HG02884 (cell line): ENCODE measurements at regions not wholly inside any gene's neighbourhood (a gene's known extent, or its start where the extent isn't known, plus 50 kb on each side); places are given as distances from the start of the nearest gene placed in this dataset.

Experiments used
- ATAC-seq: cut with Tn5 transposase; IDR thresholded peaks from one replicate; pipeline ENCODE4 v1.9.1; 2021; ENCODE audit warnings: mild to moderate bottlenecking, moderate library complexity; ENCODE audit not compliant: unreplicated experiment

DNA sequence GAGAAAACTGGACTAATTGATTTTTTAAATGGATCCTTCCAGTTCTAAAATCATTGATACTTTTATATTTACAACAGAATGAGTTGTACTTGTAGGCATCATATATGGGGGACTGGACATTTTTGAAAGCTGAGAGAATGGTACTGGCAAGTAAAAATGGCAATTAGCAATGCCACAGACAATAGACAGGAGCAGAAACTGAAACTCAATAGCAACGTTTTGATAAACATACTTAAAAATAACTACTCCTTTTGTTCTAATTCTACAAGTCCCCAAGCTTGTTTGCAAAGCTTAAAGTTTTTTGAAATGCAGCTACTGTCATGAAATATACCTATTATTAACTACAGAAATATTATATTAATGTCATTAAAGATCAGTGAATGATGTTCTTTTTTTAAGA is 52.8 kb upstream of the FBXL7 start:
- ATAC-seq, result no peak

DNA sequence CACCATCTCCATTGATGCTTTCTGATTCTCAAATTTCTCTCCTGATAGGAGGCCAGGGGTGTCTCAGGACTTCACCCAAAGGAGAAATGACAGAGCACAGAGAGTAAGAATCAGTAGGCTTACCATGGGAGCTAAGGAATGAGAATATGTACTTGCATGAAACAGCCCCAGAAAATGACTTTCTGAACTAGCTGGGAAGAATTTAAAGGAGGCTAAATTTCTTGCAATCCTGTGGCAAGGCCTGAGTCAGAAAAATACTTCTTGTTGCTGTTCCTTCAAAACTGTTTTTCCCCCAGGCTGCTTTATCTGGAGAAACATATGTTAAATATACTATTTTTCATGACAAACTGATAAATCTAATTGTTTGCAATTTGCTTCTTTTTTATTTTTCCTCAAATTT is 53.4 kb upstream of the FBXL7 start:
- no peak for ATAC-seq

DNA sequence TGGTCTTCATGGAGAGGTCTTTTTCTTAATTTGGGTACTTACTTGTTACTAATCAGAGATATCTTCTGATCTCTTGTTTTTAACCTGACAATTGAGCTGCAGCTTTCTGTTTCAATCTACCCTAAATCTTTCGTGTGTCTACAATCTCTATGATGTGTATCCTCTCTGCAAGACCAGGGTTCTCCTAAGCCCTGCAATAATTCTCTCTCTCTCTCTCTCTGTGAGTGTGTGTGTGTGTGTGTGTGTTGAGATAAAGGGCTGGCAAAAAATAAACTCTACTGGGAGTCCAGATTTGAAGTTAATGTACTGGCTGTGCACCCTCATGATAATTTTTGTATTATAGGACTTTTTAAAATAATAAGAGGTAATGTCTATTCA is 57.8 kb upstream of the FBXL7 start:
- no peak for ATAC-seq

DNA sequence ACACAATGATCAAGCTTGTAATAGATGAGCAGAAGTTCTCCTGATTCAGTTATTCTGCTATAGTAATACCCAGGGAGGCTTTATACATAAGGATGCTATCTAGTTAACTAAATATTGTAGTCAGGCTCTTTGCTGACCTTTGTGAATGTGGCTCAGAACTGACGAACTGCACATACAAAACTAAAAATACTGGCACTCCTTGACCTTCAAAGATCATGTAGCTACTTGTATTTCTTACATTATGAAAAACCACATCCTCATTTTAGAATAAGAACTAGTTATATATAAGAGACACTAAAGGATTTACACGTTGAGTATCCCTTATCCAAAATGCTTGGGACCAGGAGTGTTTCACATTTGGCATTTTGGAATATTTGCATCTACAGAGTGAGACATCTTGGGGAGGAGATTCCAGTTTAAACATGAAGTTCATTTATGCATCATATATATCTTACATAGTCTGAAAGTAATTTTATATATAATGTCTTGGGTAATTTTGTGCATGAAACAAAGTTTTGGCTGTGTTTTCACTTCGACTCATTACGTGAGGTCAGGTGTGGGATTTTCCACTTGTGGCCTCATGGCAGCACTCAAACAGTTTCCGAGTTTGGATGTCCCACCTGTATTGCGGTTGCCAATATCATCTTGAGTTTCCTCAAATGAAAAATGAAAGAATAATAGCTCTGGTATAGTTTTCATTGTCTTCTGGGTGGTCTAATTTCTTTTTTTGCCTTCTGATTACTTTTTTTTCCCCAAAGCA is 58.4 kb upstream of the FBXL7 start:
- no peak for ATAC-seq

- no peak for ATAC-seq
Measured at GRCh38 chr5:15440434-15440833, 59.5 kb upstream of the FBXL7 start.

DNA sequence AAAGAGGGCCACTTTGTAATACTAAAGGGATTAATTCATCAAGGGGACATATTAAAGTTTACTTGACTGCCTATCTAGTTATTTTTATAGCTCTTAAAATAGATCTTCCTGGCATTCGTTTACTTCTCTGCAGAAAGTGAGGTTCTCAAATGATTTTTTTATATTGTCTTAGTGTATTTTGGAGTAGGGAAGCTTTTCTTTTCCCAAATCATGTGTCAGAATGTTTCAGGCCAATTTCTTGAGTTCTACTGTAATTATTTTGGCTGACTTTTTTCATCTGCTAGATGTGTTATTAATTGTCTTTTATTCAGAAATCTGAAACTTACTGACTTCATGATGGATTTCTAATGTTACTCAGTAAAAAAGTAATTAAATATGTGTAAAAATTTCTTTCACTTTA is 60.2 kb upstream of the FBXL7 start:
- no peak for ATAC-seq

- ATAC-seq, result no peak
Measured at GRCh38 chr5:15433709-15434108, 66.3 kb upstream of the FBXL7 start.

- no peak for ATAC-seq
Measured at GRCh38 chr5:15431923-15432322, 68.1 kb upstream of the FBXL7 start.

GRCh38 chr5:15425766-15426165 is 74.2 kb upstream of the FBXL7 start:
- no peak for ATAC-seq

DNA sequence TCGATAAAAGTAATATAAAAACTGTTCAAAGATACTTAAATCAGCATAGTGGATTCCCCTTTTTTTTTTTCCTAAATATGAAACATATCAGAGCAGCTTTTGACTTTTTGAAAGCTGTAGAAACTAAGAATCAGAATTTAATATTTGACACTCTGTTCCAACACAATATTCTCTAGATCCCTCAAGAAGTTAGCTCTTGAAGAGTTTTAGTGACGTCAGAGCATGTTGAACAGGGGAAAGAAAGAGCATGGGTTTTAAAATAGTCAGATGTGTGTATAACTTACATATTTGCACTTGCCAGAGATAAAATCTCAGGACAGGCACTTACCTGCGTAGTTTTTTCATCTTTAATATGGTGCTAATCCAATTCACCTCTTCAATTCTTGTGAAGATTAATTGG is 75.2 kb upstream of the FBXL7 start:
- no peak for ATAC-seq

DNA sequence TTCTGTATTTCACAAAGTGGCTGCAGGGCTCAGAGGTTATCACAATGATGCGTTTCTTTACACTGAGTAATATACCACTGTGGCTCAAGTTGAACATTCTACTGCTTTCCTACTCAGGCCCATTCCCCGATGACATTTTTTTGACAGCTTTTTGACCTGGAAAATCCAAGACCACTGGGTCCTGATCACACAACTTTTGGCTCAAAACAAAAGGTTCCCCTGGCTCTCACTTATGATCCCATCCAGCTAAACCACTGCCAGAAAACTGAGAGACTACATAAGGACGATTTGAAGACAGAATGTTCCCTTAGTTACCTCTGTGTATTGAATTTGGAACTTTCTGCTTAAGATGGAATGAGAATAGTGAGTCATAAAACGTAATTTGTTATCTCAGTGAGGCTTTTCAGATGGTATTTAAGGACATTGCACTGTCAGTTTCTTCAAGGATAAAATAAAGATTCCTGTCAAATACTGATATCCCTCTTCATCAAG is 78.0 kb upstream of the FBXL7 start:
- no peak for ATAC-seq

DNA sequence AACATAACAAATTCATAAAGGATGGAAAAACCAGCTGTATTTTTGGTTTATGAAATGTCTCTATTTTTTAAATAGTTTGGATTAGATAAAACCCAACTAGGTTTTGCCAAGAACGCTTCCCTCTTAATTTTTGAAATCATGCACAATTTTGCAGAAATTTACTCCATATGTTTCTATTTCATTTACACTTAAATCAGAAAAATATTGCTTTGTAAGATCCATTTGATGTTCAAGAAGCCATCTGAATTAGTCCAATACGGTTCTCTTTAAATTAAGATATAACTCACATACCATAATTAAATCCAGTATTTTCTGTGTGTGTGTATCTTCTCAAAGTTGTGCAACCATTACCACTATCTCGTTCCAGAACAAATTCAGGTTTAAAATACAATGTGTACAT is 78.6 kb upstream of the FBXL7 start:
- ATAC-seq, result no peak

DNA sequence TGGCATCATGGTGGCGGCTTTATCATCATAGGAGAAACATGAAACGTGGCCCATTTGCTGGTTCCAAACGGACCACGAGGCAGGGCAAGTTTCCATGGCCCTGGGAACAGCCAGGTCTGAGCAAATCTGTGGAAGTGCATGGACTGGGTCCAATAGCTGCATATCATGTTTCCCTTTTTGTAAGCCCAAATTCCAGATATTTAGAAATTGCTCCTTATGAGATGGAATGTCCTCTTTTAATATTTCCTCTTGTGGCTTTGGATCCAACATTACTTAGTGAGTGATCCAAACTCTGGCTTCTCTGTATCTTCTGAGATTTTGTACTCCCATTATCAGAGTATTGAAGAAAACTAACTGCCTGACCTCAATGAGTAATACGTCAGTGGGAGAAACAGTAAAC is 79.8 kb upstream of the FBXL7 start:
- ATAC-seq, result no peak

DNA sequence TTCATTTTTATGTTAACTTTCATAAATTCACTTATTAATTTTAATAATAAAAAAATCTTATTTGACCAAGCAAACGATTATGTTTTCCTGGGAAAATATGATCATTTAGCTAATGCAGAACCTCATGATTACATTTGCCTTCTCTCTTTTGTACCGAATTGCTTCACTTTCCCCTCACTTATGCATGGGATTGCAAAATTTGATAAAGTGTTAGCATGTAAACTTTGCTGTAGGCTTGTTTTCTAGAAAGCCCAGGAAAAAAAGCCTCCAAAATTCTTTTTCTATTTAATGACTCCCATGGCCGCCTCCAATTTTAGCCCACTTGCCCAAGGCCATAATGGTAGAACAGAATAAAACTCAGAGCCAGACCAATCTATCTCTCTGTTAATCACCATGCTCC is 82.8 kb upstream of the FBXL7 start:
- ATAC-seq, result no peak

DNA sequence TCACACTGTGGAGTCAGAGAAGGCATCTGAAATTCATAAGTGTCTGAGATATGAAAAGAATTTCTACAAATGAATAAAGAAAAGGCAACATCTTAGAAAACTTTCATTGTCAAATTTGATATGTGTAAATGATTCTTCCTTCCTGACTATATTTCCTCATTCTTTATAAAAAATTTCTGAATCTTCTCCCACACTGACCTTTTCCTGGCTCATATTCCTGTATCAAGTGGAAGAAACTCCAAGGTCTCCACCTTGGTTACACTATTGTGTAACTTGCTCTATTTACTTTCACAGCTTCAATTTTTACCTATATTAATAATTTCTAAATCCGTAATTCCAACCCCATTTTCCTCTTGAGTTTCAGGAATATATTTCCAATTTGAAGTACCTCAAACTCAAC is 93.5 kb upstream of the FBXL7 start:
- ATAC-seq, result no peak

DNA sequence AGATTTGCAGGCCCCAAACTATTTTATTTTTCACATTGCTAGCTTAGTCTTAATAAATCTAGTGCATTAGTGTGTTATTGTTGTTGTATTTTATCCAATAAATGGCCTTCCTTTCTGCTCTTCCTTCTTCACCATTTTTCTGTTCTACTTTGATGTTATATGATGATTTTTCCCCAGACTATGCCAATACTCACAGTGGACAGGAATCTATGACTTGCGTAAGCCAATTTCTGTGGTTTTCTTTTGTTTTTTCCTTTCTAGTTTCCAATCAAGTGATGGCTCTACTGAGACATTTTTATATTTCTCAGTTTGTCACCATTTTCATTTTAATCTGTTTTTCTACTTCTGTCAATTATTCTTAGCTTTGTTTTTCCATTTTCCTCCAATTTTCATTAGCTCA is 106.8 kb upstream of the FBXL7 start:
- no peak for ATAC-seq

DNA sequence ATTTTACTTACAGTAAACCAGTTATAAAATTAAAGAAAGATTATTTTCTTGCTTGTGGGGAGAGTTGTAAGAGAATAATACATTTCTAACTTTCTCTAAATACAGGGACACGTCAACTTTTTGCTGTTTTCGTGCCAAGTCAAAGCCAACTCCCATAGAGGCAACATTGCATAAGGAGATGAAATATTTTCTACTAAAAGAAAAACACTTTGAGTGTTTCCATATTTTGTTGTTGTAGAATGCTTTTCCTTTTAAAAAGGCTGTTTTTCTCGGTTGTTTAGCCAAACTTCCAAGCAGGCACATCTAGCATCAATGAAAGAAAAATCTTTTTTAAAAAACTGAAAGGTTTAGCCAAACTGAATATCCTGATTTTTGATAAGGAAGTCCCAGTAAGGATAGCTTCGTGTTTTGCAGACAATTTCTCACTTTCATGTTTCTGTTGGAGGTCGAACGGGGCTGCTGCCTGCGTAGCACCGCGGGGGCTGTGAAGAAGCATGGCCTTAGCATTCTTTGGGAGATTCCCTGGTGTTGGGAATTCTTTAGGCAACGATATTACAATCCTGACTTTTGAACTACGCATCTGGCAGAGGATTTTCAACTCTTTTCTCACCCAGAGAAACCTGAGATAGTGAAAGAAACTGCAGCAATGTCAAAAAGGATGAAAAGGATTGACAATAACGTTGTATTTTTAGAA is 108.1 kb upstream of the FBXL7 start:
- ATAC-seq, result no peak

DNA sequence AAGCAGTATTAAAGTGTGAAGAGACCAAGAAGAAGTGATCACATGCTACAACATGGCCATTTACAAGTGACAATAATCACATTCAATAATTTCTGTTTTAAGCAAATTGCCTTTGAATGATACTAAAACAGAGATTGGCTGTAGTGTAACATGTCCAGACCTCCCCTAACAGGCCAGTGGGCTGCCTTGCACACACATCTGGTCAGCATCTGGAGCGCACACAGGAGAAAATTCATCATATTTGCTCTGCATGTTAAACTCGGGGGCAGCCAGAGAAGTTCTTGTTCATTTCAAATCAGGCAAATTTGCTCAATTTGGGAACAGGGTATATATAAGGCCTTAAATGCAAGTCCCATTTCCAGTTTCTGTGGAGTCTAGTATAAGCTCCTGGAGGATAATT is 111.1 kb upstream of the FBXL7 start:
- no peak for ATAC-seq

DNA sequence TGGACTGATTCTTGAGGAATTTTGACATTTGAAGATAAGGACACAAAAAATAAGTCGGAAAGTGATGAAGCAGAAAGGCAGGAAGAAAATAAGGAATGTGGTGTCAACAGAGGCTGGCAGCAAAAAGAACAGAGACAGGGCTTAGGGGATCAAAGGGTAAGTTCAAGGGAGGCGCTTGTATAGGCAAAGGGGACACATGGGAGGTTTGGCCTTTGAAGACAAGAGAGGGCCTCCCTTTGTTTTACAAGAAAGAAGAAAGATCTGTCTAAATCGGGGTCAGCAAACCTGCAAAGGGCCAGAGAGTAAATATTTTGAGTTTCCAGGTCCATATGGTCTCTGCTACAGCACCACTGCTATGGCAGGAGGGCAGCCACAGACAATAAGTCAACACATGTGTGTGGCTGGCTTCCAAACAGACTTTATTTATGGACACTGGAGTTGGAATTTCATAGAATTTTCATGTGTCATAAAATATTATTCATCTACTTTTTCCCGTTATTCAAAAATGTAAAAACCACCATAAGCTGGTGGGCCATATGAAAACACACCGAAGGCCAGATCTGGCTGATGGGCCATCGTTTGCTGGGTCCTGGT is 112.0 kb upstream of the FBXL7 start:
- no peak for ATAC-seq

DNA sequence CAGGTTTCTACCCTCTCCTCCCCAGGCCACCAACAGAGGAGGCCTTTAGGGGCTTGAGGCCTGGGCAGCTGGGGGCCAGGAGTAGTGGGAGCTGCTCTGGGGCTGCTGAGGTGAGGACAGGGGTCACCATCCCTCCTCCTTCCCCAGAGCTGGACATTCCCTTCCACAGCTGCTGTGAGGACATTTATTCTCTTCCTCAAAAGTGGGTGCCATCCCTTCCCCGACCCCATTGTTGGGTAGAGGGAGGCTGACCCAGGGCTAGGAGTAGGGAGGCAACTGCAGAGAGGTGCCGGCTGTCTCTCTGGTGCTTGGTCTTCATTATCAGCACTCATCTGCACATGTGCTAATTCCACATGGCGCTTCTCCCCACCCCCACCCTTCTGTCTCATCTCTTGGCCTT is 113.9 kb upstream of the FBXL7 start:
- ATAC-seq, result no peak

- no peak for ATAC-seq
Measured at GRCh38 chr5:15385553-15385952, 114.4 kb upstream of the FBXL7 start.

GRCh38 chr5:15385037-15385436 is 114.9 kb upstream of the FBXL7 start:
- no peak for ATAC-seq
